GM12872 (cell line): ENCODE measurements at regions not wholly inside any gene's neighbourhood (a gene's known extent, or its start where the extent isn't known, plus 50 kb on each side); places are given as distances from the start of the nearest gene placed in this dataset.

ENCODE experiments used
- CTCF ChIP-seq: IDR thresholded peaks from 3 replicates; pipeline ENCODE4 v1.5.1; 2011; ENCODE audit warnings: low read depth, mild to moderate bottlenecking, low read length, moderate library complexity; ENCODE audit not compliant: insufficient read depth

GRCh38 chr3:27629366-27629765, 92.8 kb downstream of the EOMES start:
- no peak for TF ChIP-seq CTCF

DNA sequence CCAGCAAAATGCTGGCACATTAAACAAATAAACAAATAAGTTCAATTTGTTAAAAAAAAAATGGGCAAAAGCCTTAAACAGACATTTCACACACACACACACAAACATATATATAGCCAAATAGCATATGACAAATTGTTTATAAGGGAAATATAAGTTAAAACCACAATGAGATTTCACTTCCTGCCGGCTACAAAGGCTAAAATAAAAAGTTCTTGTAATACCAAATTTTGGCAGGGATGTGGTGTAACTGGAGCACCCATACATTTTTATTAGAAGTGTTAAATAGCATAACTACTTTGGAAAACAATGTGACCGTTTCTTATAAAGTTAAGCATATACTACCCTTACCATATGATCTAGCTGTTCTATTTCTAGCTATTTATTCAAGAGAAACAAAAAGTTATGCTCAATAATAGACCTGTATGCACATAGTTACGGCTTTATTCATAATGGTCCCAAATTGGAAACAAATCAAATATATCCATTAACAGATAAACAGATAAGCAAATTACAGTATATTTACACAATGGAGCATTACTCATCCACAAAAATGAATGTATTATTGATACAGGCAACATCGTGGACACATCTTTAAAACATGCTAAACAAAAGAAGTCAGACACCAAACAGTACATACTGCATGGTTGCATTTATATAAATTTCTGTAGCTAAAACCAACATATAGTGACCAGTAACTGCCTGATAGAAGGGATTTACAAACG, 93.9 kb downstream of the EOMES start:
- no peak for TF ChIP-seq CTCF

DNA sequence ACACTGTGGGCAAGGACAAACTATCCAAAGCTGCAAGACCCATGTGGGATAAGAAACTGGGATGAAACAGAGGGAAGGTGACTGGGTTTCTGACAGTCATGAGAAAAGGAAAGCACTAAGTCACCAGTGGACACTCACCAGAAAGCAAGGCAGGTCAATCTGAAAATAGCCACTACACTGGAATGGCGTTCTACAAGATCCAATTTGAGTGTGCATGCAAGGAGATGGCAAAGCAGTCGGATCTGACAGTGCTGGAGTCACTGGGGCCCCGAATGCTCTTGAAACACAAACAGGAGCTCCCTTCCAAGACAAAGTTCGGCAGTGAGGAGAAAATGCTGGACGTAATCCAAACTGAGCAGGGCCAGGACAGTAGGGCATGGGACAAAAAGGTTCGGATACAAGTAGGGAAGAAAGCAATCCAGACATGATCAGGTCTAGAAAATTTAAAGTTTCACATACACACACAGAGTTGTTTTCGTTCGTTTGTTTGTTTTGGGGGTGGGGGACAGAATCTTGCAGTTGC, 95.5 kb downstream of the EOMES start:
- TF ChIP-seq CTCF, result no peak

DNA sequence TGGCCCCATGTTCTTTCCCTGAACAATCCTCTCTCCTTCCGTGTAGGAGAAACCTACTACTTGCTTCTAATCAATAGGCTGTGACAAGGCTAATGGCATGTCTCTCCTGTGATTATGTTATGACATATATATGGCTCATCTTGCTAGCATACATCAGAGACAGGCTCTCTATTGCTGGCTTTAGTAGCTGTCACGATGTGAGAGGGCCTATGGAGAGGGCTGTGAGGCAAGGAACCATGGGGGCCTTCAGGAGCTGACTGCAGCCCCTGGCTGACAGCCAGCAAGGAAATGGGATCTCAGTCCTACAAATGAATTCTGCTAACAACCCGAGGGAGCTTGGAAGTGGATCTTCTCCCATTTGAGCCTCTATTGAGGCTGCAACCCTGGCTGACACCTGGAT, 96.3 kb downstream of the EOMES start:
- no peak for TF ChIP-seq CTCF

DNA sequence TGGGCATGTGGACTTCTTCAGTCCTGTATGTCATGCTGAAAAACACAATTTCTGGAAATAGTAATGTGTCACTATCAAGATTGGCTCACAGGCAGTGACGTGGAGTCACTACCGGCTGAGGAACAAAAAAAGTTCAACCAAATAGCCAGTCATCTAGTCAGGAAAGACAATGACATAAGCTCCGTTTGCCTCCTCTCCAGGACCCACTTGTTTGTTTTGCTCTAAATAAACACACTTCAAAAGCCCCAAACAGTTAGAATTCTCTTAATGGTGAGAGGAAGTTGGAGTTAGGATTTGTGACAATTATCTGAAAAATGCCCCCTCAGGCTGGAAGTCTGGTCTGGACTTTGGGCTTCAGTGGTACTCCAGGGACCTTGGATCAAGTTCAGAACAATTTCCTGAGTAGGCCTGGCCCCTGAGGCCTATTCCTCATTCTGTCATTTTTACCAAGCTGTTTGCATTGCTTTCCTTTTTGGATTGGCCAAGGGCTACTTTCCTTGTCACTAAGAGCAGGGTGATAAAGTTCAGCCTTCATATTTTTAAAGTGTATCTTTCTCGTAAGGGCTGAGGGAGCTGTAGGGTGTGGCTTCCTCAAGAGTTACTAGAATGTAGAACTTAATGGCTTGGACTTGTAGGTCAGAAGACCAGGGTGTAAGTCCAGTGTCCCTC, 98.9 kb downstream of the EOMES start:
- TF ChIP-seq CTCF, result no peak

DNA sequence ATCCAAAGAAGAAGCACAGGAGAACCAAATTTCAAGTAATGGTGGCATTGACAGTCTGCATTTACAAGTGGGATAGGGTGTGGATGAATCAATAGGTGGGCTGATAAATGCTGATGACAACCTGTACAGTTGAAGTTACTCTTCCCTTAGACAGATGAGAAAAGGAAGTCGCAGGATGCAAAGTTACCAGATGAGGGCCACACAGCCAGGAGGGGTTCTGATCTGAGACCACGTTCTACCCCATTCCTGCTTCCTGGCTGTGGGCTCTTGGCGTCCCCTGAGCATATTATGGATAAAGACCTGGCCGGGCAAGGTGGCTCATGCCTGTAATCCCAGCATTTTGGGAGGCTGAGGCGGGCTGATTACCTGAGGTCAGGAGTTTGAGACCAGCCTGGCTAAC, 104.6 kb downstream of the EOMES start:
- TF ChIP-seq CTCF, result no peak

GRCh38 chr3:27616031-27616430, 106.1 kb downstream of the EOMES start:
- no peak for TF ChIP-seq CTCF
